Stimulated activated CD4-positive, alpha-beta T cell treated with anti-CD3 and anti-CD28 coated beads, Interleukin-15, amount 100 ng/mL, for 48 hours (primary cell): ENCODE measurements at regions not wholly inside any gene's neighbourhood (a gene's known extent, or its start where the extent isn't known, plus 50 kb on each side); places are given as distances from the start of the nearest gene placed in this dataset.
"Not testable (repeated sequence)": the region's sequence is repeated elsewhere in the genome, so short reads cannot be mapped to it uniquely, and the experiment has no call there.

Experiments used
- DNase-seq, 2 donors: peaks; one replicate each; pipeline ENCODE4 v3.0.0-alpha.2; 2020; ENCODE audit warnings: low read depth in 2 of 2

DNA sequence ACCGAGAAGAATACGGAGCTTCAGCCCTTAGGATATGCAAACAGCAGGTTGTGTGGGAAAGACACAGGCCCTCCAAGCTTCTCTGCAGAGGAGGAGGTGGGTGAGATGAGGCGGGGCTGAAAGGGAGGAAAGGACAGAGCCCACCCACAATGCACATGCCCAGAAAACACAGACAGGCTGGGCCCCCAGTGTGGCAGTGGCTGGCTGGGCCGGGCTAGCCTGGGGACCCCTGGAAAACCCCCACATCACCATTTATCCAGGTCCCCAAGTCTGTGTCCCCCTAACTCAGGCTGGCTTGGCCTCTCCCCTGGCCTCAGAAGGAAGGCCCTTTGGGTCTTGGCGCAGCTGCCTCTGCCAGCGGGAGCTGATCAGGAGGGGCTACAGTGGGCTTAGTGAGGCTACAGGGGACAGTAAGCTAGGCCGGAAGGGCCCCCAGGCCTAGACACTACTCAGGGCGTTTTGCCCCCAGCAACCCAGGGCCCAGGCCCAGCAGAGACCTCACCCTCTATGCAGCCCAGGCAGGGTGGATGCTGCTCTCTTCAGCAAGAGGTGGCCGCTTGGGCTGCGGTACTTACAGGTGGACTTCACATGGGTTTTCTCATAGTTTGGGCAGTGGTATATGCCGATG lies 119.5 kb downstream of the TUBA3C start:
- no peak for DNase-seq

DNA sequence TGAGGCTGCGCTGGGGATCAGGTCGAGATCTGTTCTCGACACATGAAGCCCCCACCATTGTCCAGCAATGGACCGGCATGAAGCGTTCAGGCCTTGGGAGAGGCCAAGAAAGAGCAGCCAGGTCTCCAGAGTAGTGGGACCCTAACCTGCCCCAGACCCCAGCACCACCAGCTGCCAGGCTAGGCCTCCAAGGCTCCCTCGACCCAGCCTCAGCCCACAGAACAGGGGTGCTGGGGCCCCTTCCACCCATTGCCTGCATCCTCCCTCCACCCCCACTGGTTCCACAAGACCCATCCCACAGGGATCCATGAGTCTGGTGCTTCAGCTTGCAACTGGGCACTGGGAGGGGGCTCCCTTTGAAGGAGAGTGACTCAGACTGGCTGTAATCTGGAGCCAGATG lies 120.3 kb downstream of the TUBA3C start:
- no peak for DNase-seq

DNA sequence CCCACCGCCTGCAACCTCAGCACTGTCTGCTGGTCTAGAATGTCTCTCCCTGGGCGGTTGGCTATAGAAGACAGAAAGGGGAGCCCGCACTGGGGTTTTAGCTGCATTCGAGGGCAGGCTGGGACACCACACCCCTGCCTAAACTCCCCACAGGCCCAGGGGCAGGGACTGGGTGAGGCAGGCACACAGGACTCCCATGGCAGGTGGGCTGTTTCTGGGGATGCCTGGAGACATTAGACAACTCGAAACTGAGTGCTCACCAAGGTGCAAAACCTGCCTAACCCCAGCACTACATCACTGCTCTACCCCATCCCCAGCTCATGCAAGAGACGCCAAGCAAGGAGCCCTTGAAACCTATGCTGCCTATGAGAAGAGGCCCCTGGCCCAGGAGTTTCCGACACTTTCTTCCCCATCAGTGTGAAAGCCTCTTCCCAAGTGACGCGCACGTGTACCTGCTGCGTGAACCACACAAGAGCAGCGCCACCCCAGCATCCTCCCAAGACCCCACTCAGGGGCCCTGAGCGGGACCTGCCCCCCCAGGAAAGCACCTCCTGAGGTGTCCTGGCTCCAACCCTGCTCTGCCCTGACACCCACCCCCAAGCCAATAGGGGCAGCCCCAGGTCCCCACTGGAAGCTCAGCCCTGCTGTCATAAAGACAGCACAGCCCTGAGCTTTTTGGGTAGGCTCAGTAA lies 121.2 kb downstream of the TUBA3C start:
- DNase-seq = no peak

DNA sequence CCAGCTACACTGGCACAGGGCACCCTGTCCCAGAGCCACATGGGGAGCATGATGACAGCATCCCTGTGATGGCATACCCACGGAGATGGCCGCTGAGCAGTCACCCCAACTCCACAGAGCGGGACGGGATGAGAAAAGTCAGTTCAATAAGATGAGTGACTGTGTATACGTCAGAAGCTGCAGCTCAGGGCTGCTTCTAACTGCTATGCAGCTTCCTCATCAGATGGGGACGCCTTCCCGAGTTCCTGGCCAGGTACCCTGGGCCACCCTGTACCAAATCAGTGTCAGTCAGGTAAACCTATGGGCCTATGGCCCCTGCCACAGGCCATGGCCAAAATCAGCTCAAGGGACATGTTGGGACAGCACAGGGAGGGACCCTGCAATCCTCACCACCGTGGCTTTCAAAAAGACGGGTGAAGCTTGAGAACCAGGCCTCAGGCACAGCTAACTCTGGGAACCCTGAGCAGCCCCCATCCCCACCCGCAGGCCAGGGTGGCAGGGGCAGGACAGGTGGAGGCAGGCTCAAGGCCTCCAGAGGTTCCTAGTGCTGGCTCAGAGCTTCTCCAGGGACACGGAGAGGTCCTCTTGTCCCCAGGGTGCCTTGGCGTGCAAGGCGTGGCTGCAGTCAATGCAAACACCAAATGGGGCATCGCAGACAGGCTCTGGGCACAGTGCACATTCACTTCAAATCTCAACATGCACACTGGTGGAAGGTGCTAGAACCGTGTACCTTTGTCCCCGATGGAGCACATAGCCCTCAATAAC lies 122.4 kb downstream of the TUBA3C start:
- DNase-seq = no peak

DNA sequence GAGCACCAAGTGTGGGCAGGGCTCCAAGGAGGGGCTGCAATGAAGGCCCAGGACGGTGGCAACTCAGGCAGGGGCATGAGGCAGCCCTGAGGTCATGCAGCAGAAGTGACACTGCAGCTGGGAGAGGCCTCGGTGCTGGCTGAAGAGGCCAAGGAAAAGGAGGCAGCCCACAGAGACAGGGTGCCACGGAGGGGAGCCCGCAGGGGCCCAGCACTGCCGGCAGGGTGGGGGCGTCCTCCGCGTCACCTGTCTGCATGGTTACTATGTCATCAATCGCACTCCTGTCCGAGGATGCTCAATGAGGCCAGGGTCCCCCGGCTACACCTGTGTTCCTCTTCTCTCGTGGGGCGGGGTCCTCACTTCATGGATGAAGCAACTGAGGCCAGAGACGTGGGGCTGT lies 123.1 kb downstream of the TUBA3C start:
- DNase-seq = no peak

DNA sequence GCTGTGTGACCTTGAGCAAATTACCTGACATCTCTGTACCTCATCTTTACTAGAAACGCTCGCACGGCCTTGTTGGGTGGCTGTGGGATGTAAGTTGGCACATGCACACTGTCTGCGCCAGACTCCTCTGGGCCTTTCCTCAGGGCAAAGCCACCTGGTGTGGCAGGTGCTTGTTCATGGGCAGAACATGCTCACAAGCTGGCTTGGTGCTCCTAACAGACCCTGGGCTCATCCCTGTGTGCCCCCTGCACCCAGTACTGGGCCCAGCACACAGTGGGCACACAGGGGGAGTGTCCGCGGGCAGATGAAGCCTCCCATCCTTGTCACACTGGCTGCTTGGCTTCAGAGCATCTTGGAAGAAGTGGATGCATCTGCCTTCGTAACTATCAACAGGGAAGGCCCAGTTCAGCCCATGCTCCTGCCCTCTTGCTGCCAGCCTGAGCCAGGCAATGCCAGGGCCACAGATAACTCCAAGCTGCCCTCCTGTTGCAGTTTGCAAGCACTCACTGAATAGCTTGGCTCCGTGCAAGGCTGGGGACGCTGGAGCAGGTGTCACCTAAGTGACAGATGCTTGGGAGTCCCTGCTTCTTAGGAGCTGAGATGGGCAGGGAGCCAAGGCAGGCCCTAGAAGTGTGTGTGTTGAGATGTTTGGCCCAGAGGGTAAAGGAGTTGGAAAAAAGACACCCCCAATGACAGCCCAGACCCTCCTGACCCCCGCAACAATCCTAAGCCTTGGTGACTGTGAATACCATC lies 123.9 kb downstream of the TUBA3C start:
- DNase-seq = no peak

DNA sequence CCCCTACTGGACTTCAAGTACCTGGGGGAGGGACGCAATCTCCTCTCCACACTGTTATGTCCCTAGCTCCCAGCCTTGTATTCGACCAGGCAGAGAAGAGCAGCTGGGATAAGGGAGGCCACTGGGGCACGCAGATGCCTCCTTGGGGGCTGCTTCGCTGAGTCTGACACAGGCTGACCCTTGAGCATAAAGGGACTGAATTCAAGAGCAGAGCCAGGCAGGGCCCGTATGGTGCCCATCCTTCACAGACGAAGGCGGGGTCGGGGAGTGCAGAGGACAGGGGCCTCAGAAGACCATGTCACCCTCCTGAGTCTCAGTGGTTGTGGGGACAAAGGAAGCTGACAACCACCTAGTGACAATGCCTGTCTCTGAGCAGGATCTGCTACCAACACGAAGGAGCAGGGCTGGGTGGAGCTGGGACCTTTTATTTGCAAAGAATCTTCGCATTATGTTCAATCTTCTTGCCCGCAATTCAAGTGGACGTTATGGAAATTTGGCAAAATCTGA lies 124.6 kb downstream of the TUBA3C start:
- no peak for DNase-seq

DNA sequence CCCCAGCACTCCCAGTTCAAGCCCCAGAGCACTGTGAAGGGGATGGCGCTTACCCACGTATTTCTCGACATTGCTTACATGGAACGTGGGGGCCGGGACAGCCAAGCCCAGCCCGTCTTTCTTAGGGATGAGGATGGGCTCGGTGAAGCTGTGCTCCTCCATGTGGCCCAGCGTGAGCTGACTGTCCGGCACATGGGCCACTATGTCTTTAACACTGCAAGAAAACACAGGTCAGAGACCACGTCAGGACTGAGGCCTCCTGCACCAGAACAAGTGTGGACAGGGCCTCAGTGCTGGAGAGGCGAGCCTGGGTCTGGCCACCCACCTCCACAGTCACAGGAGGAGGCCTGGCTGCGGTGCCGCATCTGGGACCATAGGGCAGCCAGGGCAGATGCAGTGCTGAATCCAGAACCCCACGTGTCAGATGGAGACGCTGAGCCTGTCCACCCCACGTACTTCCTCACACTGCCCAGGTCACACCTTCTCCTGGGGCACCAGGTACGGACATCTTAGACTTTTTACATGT lies 125.2 kb downstream of the TUBA3C start:
- DNase-seq = no peak

DNA sequence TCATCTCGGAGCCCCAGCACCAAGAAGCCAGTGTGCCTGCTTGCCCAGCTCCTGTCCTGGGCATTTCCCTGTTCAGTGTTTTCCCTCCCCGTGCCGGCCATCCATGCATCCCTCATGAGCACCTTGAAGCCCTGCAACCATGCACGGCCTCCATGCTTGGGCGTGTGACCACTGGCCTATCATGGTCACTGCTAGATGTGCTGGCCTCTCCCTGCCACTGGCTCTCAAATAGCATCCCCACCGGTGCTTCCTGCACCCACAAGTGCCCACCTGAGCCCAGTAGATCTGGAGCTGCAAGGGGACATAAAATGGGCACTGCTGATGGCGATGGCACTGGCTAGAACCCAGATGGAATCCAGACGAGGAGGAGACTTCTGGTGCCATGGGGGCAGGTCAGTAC lies 126.0 kb downstream of the TUBA3C start:
- DNase-seq = no peak

DNA sequence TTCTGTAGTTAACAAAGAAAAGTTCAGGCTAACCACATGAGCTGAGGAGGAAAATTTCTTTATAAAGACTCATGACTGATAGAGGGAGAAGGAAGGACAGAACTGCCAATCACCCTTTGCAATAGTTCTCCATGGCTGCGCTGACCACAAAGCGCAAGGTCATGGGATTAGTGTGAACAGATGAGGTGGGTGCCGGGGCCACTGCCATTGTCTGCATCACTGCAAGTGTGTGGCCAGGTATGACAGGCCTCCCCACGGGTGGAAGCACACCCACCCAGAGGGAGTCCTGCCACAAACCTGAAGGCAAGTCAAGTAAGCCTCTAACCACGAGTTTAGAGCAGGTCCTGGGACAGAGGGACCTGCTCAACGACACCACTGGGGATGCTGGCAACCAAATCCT lies 128.1 kb downstream of the TUBA3C start:
- no peak for DNase-seq

DNA sequence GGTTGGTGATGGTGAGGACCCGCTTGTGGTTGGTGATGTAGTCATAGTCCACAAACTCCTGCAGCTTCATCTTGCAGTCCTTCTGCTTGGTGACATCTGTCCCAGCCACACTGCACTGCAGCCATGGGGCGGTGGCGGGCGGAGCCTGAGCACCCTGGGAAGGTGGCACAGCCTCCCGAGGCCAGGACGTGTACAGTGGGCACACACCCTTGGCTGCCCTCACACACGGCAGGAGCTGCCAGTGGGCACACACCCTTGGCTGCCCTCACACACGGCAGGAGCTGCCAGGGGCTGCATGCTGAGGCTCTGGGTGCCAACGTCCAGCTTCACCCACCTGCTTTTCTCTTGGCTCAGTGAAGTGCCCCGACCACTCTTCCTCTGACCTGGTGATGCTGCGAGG lies 128.7 kb downstream of the TUBA3C start:
- DNase-seq = no peak

DNA sequence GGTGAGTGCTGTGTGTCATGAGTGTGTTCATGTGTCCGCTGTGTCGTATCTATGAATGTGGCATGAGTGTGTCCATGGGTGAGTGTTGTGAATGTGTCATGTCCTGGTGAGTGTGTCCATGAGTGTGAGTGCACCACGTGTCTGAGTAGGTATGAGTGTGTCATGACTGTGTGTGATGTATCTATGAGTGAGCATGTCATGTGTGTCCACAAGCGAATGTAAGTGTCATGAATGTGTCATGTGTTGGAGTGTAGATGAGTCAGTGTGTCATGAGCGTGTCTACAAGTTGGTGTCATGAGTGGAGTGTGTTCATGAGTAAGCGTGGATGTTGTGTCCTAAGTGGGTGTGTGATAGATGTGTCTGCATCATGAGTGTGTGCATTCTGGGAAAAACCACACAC lies 129.4 kb downstream of the TUBA3C start:
- DNase-seq = no peak

DNA sequence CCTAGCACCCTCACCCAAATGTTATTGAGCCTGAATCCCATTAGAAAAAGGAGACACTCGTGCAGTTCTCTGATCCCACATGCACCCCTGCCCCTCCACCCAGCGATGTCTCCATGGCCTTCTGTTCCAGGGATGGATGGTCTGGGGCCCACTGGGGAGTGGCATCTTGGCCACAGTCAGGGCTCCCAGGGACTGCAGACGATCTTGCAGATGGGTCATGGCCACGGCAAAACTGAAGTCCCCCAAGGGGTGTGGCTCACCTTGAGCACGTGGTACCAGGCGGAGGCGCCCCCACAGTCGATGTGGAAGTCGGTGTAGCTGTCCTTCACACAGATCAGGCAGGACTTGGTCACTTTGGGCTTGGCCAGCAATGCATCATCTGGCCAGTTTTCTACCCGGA lies 130.7 kb downstream of the TUBA3C start:
- DNase-seq = no peak

DNA sequence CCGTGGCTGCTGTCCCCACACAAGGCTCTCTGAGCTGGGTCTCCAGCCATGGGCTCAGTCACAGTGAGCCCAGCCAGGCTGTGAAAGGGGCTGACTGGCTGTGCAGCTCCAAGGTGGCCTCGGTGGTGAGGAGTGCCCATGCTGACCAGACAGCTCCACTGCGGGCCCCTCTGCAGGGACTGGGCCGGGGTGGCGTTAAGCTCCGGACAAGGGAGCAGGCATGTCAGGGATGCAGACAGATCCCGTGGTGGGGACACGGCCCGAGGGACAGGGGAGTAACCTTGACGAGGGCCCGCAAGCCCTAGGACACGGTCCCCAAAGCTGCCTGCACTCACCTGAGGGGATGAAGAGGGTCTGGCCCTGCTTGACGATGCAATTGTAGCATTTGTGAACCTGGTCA lies 132.0 kb downstream of the TUBA3C start:
- DNase-seq = not testable (repeated sequence)

DNA sequence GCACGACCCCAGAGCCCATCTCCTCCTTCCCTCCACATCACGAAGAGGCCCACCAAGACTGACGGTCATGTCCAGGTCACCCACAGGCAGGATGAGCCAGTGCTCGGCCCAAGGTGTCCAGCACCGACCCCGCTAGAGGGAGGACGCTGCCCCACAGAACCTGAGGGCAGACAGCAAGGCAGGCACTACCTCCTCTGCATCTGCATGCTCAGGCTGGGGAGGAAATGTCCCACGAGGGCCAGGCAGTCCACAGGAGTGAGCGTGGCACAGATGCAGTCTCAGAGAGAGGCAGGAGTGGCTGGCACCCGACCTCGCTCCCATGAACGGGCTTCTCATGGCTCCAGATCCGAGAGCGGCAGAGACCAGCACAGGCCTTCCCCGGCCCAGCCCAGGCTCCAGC lies 133.2 kb downstream of the TUBA3C start:
- no peak for DNase-seq

DNA sequence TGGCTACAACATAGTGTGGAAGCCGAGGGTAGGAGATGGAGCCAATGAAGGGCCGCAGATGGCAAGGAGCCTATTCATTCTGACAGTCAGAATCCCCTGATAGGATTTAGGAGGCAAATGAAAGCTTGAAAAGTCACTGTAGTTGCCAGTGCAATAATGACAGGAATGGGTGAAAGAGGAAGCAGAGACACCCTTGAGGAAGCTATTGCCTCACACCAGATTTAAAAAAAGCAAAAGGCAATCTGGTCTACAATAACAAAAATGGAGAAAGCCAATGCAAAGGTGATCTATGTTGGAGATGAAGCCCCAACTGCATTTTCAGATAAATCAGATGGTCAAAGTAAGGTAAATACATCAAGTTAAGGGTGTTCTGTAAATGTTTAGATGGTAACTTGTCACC lies 158.5 kb downstream of the TUBA3C start:
- DNase-seq = no peak

DNA sequence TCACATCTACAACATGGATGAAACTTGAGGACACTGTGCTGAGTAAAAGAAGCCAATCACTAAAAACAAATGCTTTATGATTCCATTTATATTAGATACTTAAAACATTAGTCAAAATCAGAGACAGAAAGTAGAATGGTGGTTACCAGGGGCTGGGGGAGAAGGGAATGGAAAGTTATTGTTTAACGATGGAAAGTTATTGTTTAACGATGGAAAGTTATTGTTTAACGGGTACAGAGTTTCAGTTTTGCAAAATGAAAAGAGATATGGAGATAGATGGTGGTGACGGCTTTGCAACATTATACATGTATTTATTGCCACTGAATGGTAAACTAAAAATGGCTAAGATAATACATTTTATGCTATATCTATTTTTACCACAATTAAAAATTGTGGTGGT lies 160.6 kb downstream of the TUBA3C start:
- DNase-seq = no peak

DNA sequence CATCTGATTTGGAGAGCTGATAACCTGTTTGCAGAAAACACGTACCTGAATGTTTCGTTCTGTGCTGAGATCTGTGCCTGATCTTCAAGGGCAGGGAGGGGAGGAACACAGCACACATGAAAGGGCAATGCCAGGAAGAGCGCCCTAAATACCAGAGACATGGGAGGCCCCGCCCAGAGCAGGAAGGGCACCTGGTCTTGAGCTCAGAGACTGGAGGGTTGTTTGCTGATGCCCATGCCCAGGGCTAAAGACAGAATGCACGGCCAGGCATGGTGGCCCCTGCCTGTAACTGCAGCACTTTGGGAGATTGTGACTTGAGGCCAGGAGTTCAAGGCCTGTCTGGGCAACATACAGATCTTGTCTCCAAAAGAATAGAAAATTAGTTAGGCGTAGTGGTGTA lies 183.2 kb downstream of the TUBA3C start:
- no peak for DNase-seq

DNA sequence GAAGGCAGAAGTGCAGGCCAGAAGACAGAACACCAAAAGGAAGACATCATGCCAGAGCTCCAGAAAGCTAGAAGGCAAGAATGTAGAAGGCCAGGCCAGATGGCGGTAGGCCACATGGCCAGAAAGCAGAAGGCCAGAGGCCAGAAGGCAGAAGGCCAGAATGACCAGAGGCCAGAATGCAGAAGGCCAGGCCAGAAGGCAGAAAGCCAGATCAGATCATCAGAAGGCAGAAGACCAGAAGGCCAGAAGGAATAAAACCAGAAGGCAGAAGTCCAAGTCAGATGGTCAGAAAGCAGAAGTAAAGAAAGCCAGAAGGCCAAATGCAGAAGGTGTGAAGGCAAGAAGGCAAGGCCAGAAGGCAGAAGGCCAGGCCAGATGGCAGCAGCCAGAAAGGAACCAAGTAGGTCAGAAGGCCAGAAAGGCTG lies 185.0 kb downstream of the TUBA3C start:
- DNase-seq = no peak

DNA sequence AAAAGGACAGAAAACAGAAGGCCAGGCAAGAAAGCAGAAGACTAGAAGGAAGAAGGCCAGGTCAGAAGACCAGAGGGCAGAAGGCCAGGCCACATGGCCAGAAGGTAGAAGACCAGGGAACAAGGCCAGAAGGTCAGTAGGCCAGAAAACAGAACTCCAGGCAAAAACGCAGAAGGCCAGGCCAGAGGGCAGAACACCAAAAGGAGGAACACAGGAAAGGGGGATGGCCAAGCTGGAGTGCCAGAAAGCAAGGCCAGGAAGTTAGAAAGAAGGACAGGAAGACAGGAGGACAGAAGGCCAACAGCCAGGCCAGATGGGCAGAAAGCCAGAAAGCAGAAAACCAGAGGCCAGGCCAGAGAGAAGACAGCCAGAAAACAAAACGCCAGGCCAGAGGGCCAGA lies 185.4 kb downstream of the TUBA3C start:
- DNase-seq = no peak

DNA sequence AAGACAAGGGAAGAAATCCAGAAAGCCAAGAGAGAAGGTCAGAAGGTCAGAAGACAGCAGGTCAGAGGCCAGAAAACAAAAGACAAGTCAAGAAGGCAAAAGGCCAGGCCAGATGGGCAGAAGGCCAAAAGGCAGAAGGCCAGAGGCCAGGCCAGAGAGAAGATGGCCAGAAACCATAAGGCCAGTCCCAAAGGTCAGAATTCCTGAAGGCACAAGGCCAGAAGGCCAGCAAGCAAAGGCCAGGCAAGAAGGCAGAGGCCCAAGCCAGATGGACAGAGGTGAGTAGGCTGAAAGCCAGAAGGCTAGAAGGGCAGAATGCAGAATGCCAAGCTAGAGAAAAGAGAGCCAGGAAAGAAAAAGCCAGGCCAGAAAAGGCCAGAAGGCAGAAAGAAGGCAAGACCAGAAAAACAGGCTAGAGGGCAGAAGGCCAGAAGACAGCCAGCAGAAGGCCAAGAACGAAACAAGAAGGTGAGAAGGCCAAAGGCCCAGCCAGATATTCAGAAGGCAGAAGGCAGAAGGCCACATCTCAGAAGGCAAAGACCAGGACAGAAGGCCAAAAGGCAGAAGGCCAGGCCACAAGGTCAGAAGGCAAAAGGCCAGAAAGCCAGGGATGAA lies 186.3 kb downstream of the TUBA3C start:
- DNase-seq = no peak
